ENCODE measurements at regions not wholly inside any gene's neighbourhood (a gene's known extent, or its start where the extent isn't known, plus 50 kb on each side); places are given as distances from the start of the nearest gene placed in this dataset.
A peak's percentile ranks its signal among the peaks of the same experiment; 100 is the strongest.
"Not testable (repeated sequence)": the region's sequence is repeated elsewhere in the genome, so short reads cannot be mapped to it uniquely, and the experiment has no call there.

DNA sequence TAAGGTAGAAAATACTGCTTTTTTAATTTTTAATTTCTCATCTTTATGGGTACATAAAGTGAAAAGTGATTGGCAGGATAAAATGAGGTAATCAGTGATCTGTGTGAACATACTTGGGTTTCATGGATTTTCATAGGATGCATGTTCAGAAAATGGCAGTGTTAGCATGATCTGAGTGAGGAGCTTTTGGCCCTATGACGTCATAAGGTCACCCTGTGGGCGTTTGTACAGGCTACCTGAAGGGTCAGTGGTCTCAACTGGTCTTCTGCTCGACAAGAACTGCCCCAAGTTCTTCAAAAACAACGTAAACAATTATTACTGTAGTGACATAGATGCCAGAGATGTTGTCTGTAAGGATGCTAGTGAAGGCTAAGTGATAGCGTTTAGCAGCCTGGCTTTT lies 124.5 kb upstream of the OSTN start:
- no peak for DNase-seq

- peak; percentile 53 for DNase-seq
These were observed 128.2 kb upstream of the OSTN start for GRCh38 chr3:191070762-191071403.

DNA sequence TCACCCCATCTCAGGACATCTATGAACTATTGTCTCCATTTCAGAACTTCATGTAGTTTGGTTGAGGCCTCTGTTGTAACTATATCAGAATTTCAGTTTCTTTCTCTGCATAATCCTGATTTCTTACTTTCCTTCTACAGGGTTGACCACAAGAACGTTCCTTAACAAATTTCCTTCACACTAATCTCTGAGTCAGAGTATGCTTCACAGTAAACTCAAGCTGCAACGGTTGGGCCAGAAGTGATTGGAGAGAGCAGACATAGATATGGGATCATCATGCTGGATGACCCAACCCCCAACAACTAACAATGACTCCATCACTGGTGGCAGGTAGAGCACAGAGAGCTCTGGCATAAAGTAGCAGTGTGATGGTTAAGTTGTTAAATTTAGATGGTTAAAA lies 128.8 kb upstream of the OSTN start:
- peak; percentile 41 for DNase-seq

DNA sequence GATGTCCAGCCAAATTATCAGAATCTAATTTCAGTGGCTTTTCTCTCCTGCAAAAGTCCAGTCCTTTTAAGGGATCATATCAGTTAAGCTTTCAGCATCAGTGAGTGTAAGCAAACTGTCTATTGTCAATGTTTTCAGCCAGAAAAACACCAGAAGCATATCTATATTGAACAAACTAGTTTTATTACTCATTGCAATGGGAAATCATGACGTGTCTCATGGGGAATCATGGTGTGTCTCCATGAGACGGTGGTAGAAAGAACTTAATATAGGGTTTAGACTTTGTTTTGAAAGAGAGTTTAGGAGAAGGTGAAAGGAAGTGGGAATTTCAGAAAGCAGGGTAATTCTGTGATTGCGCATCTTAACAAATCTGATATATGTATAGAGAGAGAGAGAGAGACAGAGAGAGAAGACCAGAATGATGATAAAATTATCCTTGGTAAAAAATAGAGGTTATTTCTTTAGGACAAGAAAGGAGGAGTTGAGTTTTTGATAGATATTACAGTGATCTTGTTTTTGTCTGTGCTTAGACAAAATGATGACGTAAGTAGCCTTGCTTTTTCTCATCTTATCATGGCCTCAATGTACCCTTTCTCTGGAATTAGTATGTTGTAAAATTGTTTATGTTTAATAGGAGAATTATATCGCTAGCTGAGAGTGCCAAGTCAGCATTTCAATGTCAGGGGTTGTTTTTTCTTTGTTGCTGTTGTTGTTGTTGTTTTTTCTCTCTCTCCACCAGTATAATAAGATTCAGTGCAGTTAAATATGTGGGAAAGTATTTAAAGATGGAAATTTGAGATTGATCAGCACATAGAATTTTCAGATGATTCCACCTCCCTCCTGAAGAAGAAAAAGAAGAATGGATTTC lies 129.9 kb upstream of the OSTN start:
- no peak for DNase-seq

DNA sequence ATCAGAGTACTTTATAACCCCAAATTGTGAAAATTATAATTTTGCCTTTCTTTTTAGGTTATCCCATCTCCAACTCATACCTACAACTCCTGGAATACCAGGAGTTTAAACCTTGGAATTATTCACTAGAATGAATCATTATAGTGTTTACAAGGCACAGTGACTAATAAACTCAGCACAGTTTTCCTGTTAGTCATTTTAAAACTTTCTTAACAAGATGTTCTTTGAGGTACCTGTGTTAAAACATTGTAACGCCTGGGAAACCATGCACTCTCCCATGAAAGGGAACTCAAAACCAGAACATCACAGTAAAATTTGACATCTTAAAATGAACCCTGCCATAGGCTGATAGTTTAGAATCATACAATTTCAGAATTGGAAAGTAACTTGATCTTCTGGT lies 132.4 kb upstream of the OSTN start:
- peak; percentile 13 for DNase-seq

- DNase-seq, result no peak
These were observed 133.7 kb upstream of the OSTN start for GRCh38 chr3:191065181-191065805.

GRCh38 chr3:191051037-191051436 lies 148.0 kb upstream of the OSTN start:
- peak; percentile 52 for DNase-seq

GRCh38 chr3:191047930-191048329 lies 151.1 kb upstream of the OSTN start:
- peak; percentile 7 for DNase-seq

GRCh38 chr3:191030929-191031328 lies 168.1 kb upstream of the OSTN start:
- no peak for DNase-seq

- no peak for DNase-seq
These were observed 168.0 kb upstream of the GMNC start for GRCh38 chr3:191030491-191030890.

DNA sequence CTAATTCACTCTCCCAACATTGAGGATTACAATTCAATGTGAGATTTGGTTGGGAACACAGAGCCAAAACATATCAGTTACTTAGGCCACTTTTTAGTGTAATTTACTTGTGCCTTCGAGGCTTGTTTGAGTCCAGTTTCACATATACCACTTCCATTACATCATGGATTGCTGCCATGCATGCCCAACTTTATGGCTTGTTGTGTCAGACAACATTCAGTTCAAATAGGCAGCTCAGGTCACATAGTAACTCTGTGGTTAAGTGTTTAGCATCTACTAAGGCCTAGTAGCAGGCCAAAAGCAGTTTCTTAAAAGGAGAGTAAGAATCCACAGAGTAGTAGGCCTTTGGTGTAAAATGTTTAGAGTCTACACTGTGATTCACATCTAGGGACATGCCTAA lies 164.3 kb upstream of the GMNC start:
- DNase-seq, result peak; percentile 3

- no peak for DNase-seq
These were observed 158.4 kb upstream of the GMNC start for GRCh38 chr3:191020730-191021396.

DNA sequence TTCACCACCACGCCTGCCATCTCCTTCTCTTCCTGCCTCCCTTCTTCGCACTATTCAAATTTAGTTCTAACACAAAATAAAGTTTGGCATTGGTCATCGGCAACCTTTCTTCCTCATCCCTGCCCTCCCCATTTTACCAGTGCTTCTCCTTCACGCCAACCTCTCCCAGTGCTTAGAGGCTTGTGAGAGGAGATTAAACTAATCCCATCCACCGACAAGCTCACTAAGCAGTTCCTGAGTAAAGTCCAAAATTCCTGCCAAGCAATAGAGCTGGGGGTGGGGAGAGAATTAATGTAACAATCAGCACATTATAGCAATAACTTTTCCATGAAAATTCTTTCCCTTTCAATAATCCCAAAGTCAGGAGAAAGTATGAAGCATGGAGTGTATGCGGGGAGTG lies 157.4 kb upstream of the GMNC start:
- DNase-seq, result no peak

DNA sequence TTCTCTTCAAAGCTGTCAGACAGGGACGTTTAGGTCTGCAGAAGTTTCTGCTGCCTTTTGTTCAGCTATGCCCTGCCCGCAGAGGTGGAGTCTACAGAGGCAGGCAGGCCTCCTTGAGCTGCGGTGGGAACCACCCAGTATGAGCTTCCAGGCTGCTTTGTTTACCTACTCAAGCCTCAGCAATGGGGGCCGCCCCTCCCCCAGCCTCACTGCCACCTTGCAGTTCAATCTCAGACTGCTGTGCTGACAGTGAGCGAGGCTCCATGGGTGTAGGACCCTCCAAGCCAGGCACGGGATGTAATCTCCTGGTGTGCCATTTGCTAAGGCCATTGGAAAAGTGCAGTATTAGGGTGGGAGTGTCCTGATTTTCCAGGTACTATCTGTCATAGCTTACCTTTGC lies 153.5 kb upstream of the GMNC start:
- DNase-seq, result not testable (repeated sequence)

GRCh38 chr3:191008074-191008473 lies 145.6 kb upstream of the GMNC start:
- no peak for DNase-seq

DNA sequence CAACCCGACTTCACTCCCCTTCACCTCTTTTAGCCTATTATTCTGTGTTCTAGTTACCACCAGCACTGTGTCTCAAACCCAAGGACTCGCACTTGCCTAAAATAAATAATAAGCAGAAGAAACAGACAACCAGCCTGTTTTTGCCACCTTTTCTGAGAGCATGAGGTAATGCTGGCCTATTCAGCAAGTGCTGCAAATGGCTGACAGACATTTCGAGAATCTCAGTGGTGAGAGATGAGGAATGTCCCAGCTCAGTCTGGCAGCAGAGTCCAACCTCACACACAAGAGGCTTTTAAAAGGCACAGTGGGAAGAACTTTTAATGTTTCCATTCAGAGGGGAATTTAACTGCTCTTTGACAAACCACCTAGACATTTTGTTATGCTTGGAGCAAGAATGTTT lies 143.3 kb upstream of the GMNC start:
- no peak for DNase-seq

- DNase-seq, result no peak
These were observed 141.2 kb upstream of the GMNC start for GRCh38 chr3:191003742-191004141.

GRCh38 chr3:190996181-190996775 lies 133.8 kb upstream of the GMNC start:
- no peak for DNase-seq

DNA sequence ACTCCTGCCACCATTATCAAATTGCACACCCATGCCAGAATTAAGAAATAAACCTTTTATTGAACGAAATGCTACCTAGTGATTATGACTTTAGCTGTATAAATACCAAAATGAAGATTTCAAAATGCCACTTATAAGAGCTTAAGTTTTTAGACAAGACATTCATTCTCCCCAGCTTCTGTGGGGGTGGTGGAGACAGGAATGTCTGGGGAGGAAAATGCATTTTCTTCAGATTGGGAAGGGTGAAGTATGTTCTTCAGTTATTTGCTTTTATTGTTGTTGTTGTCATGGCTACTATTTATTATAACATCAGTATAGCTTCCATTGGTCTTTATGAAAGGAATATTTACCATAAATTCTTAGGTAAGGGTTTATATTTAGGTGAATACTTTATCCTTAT lies 132.7 kb upstream of the GMNC start:
- DNase-seq, result no peak

DNA sequence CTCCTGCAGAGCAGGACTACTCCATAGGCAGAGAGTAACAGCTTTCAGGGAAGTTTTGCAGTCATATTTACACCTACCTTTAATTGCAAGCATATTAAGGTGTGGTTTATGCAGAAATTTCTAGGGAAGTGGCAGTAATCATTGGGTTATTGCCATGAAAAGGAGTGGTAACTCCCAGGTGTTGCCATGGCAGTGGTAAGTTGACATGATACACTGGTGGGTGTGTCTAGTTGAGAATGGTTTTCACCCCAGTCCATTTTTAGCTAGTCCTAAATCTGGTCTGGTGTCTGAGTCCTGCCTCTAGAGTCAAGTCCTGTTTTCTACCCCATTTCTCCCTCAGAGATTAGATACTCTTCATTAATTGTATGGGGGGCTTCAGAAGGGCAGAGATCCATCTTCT lies 128.4 kb upstream of the GMNC start:
- DNase-seq, result no peak

GRCh38 chr3:190989218-190989617 lies 126.7 kb upstream of the GMNC start:
- DNase-seq, result no peak

GRCh38 chr3:190988102-190988501 lies 125.6 kb upstream of the GMNC start:
- no peak for DNase-seq
